Epidermal melanocyte (primary cell): ENCODE measurements at regions not wholly inside any gene's neighbourhood (a gene's known extent, or its start where the extent isn't known, plus 50 kb on each side); places are given as distances from the start of the nearest gene placed in this dataset.

Experiments used
- DNase-seq: peaks from one replicate; pipeline ENCODE4 v3.0.0; 2011; ENCODE audit warnings: low spot score; ENCODE audit not compliant: insufficient read length

DNA sequence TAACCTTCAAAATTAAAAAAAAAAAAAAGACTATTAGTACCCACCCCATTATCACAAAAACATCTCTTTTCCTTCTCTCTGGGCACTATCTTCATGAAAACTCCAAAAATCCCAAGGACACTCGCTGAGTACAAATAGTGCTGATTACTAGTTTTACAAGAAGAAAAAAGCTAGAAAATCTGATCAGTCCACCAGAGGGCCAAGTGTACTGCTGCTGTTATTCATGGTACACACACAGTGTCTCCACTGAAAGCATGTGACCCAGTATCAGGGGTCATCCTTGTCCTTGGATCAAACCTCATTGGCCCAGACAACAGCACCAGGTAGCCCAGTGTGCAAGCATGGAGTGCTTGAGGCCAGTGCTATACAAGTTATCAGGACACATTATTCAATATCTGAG is 382.7 kb upstream of the KLHL29 start:
- DNase-seq: no peak

- DNase-seq: no peak
Observed at GRCh38 chr2:23005469-23005868, 379.5 kb upstream of the KLHL29 start.

DNA sequence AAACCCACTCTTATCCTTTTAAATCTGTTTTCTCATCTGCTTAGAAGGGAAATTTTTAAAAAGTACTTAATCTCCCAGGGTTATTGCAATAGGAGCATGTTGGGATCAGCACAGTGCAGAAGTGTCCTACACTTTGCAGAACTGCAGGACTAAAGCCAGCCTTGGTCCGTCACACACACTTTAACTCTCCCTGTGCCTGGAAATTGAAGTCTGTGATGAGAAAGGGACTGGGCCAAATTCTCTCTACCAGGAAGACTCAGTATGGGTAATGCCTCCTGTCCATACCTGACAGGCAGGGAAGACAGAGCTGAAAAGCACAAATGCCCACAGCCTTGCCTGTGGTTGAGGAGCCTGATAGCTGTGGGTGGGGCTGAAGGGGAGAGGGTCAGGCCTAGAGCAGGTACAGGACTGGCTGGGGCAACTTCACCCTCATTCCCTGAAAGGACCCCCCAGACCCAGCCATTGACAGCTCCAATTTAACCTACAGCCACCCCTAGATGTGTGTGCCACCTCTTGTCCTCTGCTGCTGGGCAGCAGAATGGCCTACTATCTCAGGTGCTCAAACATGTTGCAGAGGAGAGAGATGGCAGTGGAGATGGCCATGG is 377.2 kb upstream of the KLHL29 start:
- DNase-seq: no peak

DNA sequence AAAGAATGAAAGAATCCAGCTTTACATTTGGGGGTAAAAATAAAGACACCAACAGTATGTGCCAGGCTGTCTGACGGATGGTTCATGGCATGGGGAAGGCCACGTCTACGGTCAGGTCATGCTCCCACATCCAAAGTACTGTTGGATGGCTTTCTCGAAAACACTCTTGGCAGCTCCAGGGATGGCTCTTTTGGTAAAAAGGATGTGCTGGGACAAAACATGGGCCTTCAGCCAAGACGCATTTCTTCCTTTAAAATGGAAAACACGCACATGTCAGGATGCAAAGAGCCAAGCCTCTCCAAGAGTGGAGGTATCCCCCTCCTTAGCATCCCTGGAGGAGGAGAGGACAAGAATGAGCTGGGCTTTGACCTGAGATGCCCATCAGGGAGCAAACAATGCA is 376.5 kb upstream of the KLHL29 start:
- DNase-seq: no peak

- no peak for DNase-seq
Observed at GRCh38 chr2:23008951-23009350, 376.0 kb upstream of the KLHL29 start.

- DNase-seq: no peak
Observed at GRCh38 chr2:23009545-23010149, 375.3 kb upstream of the KLHL29 start.

GRCh38 chr2:23012499-23012898 is 372.5 kb upstream of the KLHL29 start:
- DNase-seq: no peak

DNA sequence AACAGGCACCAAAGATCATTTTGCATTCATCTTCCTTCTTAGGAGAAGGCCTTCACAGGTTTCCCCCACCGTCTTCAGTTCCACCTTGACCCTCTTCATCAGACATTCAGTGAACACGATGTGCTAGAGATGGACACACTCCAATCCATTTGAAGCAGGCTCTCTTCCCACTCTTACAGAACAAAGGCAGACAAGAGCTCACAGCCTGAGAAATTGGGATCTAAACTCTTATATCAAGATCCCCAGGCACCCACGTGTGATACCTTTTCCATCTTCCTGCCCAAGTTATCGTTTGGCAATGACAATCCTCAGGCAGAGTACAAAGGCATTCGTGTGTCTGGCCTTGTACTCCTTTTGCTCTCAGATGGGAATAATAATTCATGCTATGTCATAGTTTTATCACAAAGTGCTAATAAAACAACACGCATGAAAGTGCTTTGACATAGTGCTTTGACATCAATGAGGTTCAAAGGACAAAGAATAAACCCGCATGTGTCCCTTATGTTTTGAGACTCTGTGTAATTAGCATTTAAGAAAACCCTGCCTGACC is 369.3 kb upstream of the KLHL29 start:
- no peak for DNase-seq

DNA sequence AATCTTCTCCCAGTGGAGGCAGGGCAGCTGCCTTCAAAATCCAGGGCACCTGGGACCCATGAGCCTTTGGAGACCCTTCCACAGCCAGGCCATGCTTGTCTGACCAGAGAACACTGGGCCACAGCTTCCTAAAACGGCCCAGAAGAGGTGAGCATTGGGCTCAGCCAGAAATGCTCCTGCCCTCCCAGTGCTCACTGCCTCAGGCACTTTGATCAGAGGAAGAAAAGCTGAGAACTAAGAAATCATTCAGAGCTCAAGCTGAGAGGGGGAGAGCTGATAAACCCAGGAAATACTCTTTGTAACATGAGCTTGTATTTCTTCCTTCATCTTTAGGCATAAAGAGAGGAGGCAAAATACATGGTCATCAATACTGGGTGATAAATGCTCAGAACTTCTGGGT is 365.5 kb upstream of the KLHL29 start:
- DNase-seq: peak; percentile 54

GRCh38 chr2:23020659-23021058 is 364.3 kb upstream of the KLHL29 start:
- DNase-seq: no peak

DNA sequence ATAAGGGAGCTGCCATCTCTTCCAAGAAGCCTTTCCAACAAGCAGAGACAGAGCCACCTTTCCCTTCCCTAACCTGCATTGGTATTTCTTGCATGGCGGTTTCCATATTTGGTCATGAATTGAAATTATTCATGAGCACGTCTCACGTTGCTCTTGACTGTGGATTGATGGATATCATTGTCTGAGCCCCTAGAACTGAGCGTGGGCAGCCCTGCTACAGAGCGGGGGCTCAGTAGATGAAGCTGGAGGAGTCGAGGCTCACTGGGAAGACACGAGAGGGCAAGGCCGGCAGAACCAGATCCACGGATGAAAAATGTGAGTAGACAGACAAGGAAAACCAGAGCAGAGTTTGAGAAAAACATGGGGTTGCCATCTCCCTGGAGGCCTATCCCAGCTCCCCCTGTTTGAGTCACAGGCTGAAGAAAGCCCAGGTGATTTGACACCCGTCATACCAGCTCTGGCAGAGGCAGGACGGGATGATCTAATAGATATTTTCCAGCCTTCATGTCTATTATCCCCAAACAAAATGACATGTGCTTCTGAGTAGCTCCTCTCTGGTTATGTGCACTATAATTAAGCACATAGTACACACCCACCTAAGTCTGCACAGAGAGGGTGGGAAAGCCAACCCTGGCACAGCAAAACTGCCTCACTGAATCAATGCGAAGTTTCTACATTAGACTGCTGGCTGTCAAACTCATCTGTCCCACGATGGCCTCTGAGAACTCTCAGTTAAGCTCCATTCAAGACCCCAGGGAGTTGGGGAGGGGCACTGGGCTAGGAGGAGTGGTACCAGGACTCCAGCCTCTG is 363.5 kb upstream of the KLHL29 start:
- DNase-seq: no peak

DNA sequence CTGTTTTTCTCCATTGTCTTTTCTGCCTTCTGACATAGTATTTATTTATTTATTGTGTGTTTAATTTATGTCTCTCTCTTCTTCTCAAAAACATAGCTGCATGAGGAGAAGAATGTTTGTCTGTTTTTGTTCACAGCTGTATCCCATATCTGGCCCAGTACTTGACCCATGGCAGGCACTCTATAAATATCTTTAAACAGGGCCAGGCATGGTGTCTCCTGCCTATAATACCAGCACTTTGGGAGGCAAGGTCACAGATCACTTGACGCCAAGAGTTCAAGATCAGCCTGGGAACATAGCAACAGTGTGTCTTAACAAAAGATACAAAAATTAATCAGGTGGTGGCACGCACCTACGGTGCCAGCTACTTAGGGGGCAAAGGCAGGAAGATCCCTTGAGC is 361.3 kb upstream of the KLHL29 start:
- no peak for DNase-seq

- no peak for DNase-seq
Observed at GRCh38 chr2:23026671-23027070, 358.3 kb upstream of the KLHL29 start.

DNA sequence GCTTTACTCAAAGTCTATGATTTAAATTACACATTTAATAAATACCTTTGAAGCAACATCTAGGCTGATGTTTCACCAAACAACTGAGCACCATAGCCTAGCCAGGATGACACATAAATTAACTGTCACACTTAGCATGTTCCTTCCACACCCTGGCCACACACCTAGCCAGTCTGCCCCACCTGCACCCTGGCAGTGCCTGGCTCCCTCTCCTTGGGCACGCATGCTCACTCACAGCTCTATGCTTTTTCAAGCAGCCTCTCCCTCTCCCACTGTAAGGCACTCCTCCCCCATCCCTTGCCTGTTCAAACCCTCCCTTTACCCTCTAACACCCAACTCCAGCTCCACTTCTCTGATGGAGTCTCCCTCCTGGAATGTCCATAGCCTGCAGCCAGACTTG is 357.6 kb upstream of the KLHL29 start:
- no peak for DNase-seq

GRCh38 chr2:23028106-23028505 is 356.9 kb upstream of the KLHL29 start:
- DNase-seq: no peak

GRCh38 chr2:23029111-23029510 is 355.9 kb upstream of the KLHL29 start:
- no peak for DNase-seq

DNA sequence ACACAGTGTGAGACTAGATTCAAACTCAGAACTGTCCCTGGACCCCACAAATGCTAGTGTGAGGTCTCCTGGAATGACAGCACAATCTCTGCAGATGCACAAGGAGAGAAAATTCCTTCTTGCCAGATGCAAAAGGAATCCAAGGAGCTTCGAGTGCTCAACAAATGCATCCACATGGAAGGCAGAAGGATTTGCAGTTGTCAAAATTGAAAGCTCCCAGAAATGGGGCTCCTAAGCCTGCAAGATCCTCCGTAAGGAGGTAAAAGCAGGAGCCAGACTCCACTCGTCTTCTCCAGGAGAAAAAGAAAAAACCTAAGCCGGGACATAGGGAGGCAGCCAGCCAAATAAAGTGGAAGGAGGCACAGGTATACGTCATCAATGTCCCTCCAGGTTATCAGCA is 355.0 kb upstream of the KLHL29 start:
- DNase-seq: no peak

DNA sequence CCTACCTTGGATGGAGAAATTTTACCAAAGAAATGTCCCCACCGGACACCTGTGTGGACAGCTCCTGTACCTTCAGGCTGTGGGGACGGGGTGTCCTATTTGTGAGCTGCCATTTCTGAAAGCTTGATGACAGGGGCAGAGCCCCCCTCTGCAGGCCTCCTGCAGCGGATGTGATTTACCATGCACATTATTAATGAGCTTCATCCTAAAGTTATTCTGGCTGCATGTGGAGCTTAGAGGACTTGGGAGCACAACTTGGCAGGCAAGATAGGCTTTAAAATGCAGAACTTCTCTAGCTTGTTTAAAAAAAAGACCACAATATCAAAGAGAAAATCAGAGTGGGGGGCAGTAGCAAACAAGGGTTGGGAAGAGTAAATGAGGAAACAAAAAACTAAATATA is 350.0 kb upstream of the KLHL29 start:
- DNase-seq: no peak

DNA sequence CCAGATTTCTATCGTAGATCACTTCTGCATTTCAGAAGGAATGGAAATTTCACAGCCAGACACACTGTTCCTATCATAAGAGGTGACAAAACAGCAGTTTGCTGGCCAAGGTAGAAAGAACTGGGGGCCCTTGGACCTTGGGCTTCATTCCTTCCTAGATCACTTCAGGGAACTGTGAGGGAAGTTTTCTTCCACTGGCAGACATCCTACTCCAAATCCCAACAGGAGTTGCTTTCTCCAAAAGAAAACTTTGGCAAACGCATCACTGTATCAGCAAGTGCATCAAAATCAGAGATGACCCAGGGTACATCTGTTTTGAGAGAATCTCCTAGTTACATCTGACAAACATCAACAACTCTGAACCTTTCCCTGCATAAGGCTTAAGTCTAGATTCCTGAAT is 348.4 kb upstream of the KLHL29 start:
- no peak for DNase-seq

DNA sequence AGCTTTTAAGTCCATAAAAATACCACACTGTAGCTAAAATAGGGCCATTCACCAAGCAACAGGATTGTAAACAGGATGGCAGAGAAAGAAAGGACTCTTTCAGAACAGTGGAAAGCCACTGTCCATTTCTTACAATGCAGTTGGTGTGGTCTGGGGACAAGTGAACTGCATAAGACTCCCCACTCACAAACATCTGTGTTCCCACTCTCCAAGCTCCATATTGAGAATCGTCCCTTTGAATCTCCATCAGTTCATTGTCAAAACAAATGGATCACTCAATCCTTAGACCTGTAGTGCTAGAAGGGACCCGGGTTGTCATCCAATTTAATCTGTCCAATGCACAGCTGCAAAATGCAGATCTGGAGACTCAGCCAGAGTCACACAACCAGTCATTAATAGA is 347.4 kb upstream of the KLHL29 start:
- no peak for DNase-seq

DNA sequence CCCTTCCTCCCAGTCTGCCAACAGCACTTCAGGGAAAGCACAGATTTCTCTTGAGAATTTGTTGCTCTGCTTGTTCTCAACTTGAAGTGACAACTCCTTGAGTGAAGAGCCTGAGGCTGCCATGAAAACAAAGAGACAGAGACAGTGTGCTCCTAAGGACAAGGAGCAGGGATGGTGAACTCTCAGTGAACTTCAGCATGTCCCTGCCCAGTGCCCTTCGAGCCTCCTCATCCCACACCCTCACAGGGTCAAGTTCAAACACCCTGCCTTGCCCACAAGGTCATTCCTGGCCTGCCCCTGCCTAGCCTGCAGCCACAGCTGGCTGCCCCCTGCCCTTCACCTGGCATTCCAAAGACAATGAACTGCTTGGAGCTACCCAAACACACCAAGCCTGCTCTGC is 343.5 kb upstream of the KLHL29 start:
- DNase-seq: no peak

DNA sequence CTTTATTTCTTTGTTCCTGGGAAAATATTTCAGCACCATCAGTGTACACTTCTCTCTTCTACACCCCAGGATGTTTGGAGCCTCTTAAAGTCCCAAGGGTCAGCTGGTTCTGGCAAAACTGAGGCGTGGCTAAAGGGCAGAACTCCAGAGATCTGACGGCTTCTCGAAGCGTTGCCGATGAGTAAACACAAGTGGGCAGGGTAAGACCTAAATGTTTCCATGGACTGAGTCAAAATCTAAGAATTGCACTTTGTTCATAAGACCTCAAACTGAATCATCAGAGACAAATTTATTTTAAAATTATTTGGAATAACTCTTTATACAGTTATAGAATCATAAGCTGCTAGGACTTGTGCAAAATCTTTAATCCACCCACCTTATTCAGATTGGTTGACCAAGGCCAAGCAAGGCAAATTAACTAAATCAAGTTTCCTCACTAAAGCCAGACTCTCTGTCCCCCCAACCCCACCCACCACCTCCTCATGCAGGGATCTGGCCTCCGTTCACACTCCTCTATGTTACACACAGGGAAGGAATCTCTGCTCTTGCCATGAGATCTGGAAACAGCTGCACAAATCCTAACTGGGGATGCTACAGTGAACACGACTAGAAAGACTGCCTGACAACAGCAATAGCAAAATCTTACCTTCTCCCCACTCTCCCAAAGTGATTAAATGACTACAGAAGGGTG is 342.6 kb upstream of the KLHL29 start:
- DNase-seq: no peak
